ENCODE measurements at regions not wholly inside any gene's neighbourhood (a gene's known extent, or its start where the extent isn't known, plus 50 kb on each side); places are given as distances from the start of the nearest gene placed in this dataset.
A peak's percentile ranks its signal among the peaks of the same experiment; 100 is the strongest.

DNA sequence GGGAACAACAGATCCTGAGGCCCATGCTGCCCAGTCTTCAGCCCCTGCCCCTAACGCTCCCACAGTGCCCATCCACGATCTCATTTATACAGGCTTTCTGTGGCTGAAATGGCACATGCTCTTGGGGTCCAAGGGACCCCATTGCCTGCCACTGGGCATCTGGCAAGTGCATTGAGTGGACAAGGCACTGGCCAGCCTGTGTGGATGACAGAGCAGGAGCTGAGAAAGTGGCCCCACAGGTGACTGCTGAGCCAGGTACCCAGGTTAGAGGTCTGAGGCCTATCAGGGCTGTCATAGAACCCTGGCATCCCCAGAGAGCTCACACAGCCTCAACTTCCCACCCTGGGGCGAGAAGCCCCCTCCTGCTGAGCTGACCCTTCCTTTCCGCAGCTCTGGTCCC, 86.0 kb upstream of the NXT1 start:
- Mint-ChIP-seq H3K27ac (no peak overlapping the region), H3K9me3 (peaks cover 19% of the 10 kb centered on the region in 2 donors), H3K36me3 (peaks cover 11 to 17% of the 10 kb centered on the region in 2 donors)
- DNase-seq (ENCODE audit: low spot score in 2 of 2) (no peak), ATAC-seq (no peak)

DNA sequence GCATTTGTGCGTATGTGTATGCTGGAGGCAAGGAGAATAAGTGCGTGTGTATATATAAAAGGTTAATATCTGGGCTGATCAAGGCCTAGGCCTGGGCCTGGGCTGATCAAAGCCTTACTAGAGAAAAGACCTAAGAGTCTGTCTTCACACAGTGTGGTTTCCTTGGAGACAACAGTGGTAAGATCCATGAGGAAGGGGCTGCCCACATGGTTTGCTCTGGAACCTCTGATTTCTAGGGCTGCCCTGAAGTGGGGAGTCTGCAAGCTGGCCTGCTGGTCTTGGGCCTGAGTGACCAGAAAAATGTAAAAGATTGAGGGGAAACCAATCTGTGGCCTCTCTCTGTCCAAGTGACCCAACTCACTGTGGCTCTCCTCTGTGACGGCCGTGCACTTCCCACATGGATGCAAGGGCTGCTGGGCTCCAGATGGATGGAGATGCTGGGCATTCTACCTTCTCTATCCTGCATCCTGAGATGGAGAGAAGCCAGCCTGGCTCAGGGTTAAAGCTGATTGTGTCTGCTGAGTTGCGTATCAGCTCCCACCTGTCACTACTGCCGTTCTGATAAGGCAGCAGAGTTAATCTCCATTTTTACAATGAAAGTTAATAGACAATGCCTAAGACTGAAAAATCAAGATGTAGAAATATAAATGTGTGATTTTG, 90.3 kb upstream of the NXT1 start:
- Mint-ChIP-seq H3K27ac (no peak overlapping the region), H3K36me3 (peaks cover 5 to 11% of the 10 kb centered on the region in 2 donors), H3K9me3 (peaks cover 8% of the 10 kb centered on the region in 2 donors)
- ATAC-seq (no peak), DNase-seq (ENCODE audit: low spot score in 2 of 2) (no peak)

DNA sequence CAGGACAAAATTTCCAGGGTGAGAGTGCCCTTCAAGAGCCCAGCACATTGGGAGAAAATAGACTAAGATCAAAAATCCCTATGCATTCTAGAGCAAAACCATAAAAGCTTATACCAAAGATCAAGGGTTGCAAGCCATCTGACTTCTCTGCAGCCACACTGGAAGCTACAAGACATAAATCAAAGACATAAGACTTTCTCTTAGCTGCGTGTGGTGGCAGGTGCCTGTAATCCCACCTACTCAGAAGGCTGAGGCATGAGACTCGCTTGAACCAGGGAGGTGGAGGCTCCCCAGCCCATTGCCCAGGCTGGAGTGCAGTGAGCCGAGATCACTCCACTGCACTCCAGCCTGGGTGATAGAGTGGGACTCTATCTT, 91.9 kb upstream of the NXT1 start:
- DNase-seq (ENCODE audit: low spot score in 2 of 2) (no peak), ATAC-seq (no peak)
- Mint-ChIP-seq H3K27ac (no peak overlapping the region), H3K36me3 (peaks cover 3% of the 10 kb centered on the region in 2 donors), H3K9me3 (peaks cover 2 to 4% of the 10 kb centered on the region in 2 donors)

DNA sequence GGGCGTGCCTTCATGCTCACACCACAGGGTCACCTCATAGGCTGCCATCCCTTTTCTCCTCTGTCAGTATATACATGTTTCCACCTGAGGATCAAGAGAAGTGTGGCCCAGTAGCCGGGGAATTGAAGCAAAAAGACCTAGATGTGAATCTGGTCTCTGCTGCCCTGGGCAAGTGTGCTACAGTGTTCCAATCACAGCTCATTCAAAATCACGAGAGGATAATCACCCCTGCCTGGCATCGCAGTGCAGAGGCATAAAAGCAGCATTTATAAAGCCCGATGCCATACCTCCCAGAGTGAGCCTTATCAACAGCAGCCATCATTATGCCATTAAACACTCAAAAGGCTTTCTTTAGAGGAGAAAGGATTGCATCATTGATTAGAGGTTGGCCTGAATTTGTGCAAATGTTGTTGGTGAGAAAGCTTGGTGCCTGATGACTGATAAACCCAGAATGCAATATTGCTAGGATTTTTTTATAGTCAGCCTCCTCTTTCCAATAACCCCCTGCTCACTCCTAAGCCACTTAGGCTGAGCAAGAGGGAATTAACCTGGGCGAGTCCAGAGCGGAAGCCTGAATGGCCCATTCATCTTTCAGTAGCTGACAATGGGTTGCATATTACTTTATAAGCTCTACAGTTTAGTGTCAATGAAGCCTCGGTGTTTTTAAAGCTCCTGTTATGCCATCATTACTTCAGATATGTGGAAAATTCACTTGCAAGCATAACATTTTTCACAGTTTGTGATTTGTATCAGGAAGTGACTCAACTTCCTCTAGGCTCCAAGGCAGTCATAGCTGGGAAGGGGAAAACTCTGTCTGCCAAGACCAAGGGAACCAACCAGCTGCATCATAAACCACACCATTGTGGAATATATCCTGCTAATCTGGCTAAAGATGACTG, 92.5 kb upstream of the NXT1 start:
- peak in 1 of 2 donors; percentile 49 for ATAC-seq
- Mint-ChIP-seq H3K27ac (no peak overlapping the region), H3K9me3 (no peaks in the 10 kb centered on the region), H3K36me3 (no peaks in the 10 kb centered on the region)
- DNase-seq (ENCODE audit: low spot score in 2 of 2): no peak

DNA sequence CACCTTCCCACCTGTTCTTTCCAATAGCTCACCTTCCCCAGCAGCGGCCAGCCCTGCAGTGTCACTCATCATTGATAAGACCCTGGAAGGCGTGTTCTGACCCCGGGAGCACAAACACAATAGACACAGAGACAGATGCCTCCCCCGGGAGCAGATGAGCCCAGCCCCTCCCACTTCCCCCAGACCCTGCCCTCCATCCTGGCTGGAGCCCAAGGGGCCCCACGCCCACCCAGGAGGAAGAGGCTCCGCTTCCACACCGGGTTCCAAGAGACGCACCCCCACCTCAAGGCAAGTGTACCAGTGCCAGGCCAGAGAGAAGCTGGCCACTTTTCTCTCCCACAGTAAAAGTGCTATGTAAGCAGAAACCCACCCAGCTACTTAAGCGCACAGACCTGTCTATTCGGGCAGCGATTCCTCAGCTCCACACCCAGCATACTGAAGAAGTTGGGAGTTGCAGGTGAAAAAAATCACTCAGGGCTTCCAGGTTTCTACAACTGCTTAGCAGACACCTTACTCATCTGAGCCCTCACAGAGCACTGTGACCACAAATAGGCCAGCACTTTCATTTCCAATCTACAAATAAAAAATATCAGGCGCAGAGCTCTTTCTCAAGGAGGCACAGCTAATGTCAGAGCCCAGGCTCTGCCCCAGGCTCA, 93.4 kb upstream of the NXT1 start:
- ATAC-seq (no peak), DNase-seq (ENCODE audit: low spot score in 2 of 2) (no peak)
- Mint-ChIP-seq H3K27ac (peak overlapping the region in 1 of 2 donors; percentile 73), H3K36me3 (no peaks in the 10 kb centered on the region), H3K9me3 (no peaks in the 10 kb centered on the region)

DNA sequence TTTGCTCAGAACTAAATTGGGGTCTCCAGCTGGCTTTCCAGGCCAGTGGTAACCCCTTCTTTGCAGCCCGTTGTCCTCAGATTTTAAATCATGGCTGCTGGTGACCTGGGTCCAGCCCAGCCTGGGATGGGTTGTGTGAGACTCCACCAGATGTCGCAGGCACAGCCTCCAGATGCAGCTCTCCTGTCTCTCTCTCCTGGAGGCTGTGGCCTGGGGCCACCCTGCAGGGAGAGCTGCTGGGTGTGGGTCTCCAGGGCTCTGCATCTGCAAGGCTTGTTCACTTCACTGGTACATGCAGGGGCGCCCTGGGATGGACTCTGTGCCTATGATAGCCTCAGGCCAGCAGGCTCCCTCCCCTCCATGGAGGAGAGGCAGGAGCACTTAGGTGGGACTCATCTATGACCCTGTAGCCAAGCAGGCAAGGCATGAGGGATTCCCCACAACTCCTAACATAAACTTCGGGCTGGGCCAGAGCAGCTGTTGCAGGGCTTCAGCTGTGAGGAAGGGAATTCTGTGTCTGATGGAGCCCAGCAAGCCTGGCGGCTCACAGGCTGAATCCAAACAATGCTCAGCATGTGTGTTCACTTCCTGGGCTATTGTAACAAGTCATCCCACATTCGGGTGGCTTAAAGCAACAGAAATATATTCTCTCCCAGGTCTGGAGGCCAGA, 94.7 kb upstream of the NXT1 start:
- Mint-ChIP-seq H3K36me3 (no peaks in the 10 kb centered on the region), H3K9me3 (no peaks in the 10 kb centered on the region)
- no peak for ATAC-seq

DNA sequence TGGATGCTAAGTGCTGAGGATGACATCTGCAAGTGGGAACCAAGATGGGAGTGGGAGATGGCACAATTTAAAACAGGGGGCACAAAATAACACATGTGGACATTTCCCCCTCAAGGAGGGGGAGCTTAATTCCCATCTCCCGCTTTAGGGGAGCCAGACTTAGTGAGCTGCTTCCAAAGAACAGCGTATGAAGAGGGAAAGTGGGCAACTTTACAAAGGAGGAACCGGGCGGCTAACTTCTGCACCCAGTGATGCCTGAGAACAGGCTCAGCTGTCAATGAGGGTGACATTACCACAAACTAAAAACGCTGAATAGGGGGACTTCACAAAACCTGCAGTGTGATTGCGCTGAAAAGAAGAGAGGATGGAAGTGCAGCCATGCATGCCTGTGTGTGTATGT, 95.5 kb upstream of the NXT1 start:
- DNase-seq (ENCODE audit: low spot score in 2 of 2) (no peak), ATAC-seq (no peak)
- Mint-ChIP-seq H3K36me3 (no peaks in the 10 kb centered on the region), H3K27ac (no peak overlapping the region), H3K9me3 (no peaks in the 10 kb centered on the region)

More for the DNA sequence above, 94.7 kb upstream of the NXT1 start:
- no peak overlapping the region for H3K27ac Mint-ChIP-seq
- no peak for DNase-seq (ENCODE audit: low spot score in 2 of 2)

DNA sequence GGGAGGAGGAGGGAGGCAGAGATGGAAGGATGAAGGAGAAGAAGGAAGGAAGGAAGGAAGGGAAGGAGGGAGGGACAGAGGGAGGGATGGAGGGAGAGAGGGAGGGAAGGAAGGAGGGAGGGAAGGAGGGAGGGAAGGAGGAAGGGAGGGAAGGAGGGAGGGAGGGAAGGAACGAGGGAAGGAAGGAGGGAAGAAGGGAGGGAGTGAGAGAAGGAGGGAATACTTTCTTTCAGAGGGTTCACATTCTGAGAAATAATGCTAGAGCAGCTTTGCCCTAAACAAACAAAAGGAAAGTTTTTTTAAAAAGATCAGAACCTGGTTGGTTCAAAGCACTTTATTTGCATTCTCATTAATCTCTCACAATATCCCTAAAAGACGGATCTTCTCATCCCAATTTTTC, 96.1 kb upstream of the NXT1 start:
- DNase-seq (ENCODE audit: low spot score in 2 of 2) (no peak), ATAC-seq (no peak)

DNA sequence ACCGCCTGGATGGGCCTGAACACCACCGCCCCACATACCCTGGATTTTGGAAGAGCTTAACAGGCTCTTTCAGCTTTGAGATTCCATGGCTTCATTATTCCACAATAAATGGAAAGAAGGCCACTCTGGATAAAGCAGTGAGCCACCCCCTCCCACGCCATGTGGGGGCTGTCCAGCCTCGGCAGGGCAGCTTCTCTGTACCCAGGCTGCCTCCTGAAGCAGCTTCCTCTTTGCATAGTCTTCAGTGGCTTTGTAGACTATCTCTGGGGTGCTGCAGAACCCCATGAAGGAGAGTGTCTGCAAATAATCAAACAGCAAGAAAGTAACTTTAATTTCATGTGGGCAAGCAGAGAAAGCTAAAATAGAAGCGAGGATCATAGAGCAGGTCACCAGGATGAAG, 96.6 kb upstream of the NXT1 start:
- H3K9me3 Mint-ChIP-seq: no peaks in the 10 kb centered on the region
- DNase-seq (ENCODE audit: low spot score in 2 of 2) (no peak), ATAC-seq (no peak)
- H3K27ac Mint-ChIP-seq: no peak overlapping the region
- H3K36me3 Mint-ChIP-seq: no peaks in the 10 kb centered on the region

More for the DNA sequence above, 96.1 kb upstream of the NXT1 start:
- H3K36me3 Mint-ChIP-seq: no peaks in the 10 kb centered on the region
- H3K9me3 Mint-ChIP-seq: no peaks in the 10 kb centered on the region
- H3K27ac Mint-ChIP-seq: no peak overlapping the region

DNA sequence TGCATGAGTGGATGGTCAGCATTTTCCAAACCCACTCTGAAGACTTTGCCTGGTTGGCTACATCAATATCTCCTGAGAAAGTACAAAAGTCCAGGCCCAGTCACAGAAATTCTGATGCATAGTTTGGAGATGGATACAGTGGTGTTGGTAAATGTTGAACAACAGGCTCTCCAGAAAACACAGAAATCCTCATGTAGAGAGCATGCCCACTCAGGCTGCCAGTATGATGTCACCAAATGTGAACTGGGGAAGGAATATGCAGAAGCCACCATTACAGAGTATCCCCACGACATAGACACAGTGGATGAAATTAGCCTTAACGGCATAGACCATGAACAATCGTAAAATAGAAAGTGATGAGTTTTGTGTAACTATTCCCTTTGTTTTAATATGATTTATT, 97.1 kb upstream of the NXT1 start:
- Mint-ChIP-seq H3K36me3 (no peaks in the 10 kb centered on the region), H3K27ac (no peak overlapping the region), H3K9me3 (no peaks in the 10 kb centered on the region)
- ATAC-seq (no peak), DNase-seq (ENCODE audit: low spot score in 2 of 2) (no peak)

DNA sequence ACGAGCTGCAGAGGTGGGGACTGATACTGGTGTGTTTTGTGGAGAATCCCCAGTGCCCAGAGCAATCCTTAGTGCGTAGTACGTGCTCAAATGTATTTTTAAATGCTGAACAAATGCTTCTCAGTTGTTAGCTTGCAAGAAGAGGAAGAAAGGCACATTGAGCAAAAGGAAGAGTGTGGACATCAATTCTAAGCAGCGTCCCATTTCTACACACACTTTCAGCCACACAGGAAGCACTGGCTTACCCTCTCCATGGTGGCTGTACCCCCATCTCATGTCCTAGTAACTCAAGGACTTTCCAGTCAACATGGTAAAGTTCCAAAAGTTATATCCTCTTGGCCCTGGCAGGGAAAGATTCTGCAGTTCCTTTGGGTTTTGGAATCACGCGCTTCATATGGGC, 98.8 kb upstream of the NXT1 start:
- no peaks in the 10 kb centered on the region for H3K36me3 Mint-ChIP-seq
- no peaks in the 10 kb centered on the region for H3K9me3 Mint-ChIP-seq
- no peak overlapping the region for H3K27ac Mint-ChIP-seq
- no peak for ATAC-seq
- DNase-seq (ENCODE audit: low spot score in 2 of 2): no peak

DNA sequence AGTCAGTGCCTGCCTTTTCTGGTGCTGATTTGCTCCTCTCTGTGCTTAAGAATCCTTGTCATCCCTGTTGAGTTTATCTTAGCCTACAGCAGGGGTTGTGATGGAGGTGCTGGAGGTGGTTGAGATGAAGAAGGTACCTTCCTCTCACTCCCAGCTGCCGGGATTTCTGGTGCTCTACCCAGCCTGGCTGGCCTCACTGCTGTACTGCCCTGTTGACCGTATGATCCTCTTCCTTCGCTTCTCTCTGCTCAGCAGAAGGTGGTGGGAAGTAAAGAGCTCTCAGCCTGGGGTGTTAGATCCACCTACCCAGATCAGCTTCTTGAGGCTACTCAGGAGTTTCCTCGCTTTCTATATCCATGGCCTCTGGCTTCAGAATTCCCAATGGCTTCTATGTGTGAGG, 101.0 kb upstream of the NXT1 start:
- Mint-ChIP-seq H3K27ac (peak overlapping the region in 1 of 2 donors; percentile 73), H3K36me3 (no peaks in the 10 kb centered on the region), H3K9me3 (no peaks in the 10 kb centered on the region)
- DNase-seq (ENCODE audit: low spot score in 2 of 2) (no peak), ATAC-seq (no peak)

DNA sequence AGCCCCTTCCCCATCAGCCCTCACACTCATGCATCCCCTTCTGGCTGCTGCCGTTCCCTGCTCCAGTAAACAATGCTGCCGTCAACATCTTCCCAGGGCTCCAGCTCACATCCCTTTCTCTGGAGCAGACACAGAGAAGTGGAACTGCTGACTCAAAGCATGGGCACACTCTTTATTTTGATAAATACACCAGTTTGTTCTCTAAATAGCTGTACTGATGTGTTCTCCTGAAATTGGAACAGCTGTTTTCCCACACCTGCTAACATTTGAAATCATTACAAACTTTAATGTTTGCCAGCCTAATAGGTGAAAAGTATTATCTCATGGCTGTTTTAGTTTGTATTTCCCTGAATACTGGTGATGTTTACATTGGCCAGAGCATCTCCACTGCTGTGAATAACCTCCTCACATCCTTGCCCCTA, 102.1 kb upstream of the NXT1 start:
- Mint-ChIP-seq H3K36me3 (no peaks in the 10 kb centered on the region), H3K9me3 (no peaks in the 10 kb centered on the region), H3K27ac (no peak overlapping the region)
- DNase-seq (ENCODE audit: low spot score in 2 of 2) (no peak), ATAC-seq (no peak)

DNA sequence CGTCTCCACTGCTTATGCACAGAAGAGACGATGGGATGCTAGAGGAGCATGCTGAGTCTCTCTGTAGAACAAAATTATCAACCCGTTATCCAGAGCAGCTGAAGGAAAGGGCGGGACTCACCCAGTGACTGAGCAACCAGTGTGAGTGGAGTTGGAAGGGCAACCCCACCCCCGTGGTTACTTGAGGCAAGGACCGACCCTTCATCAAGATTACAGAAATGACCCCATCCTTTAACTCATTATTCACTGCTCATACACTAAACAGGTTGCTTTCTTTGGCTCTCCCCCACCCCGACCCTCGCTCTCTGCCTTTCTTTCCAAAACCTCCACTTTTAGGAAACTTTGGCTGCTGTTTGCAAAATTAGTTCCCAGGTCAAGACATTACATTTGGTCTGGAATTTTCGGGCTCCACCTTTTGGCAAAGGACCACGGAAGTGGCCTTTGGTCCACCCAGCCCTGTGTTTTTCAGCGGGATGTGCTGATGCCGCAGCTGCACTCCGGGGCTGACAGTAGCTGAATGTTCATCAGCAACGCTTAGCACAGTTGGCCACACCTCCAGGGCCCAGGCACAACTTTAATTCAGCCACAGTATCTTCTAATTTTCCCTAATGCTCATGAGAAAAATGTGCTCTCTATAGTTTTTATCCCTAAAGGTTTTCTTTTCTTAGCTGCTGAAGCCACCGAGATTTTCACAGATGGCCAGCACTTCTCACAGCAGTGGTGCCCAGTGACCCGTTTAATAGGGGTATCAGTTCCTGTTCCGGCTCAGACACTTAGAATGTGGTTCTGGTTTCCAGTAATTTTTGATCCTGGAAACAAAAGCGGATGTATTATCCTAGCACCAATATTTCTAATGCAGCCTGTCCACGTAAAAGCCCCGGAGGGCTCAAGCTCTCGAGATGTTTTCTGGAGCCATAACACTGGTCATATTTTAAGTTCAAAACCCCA, 103.6 kb upstream of the NXT1 start:
- Mint-ChIP-seq H3K9me3 (no peaks in the 10 kb centered on the region), H3K36me3 (no peaks in the 10 kb centered on the region), H3K27ac (no peak overlapping the region)
- DNase-seq (ENCODE audit: low spot score in 2 of 2): no peak
- ATAC-seq: no peak

DNA sequence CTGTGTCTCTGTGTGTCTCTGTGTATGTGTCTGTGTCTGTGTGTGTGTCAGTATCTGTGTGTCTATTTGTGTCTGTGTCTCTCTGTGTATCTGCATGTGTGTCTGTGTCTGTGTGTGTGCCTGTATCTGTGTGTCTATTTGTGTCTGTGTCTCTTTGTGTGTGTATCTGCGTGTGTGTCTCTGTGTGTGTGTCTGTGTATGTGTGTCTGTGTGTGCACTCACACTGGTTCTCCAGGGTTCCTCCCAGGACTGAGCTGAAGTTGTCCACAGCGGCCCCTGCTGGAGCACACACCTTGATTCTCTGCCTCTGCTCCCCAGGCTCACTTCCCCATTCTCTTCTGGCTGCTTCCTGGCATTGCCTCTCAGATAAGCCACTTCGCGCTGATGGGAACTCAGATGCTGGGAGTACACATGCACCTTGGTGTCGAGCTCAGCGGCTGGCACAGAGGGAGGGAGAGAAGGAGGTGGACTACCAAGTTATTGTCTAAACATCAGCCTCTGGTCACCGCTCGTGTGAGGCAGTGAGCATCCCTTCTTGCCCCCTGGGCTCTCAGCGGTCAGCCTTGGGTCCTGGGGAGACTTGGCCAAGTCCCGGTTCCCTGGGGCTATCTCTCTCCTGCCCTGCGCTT, 104.9 kb upstream of the NXT1 start:
- ATAC-seq: peak in 1 of 2 donors; percentile 58
- Mint-ChIP-seq H3K9me3 (no peaks in the 10 kb centered on the region), H3K36me3 (no peaks in the 10 kb centered on the region), H3K27ac (no peak overlapping the region)
- DNase-seq (ENCODE audit: low spot score in 2 of 2): peak in 1 of 2 donors; percentile 14

Data from activated naive CD4-positive, alpha-beta T cell treated with anti-CD3 and anti-CD28 coated beads, Interleukin-2, amount 50 U/mL, for 72 hours (primary cell).